C4-2B (cell line): ENCODE measurements at regions not wholly inside any gene's neighbourhood (a gene's known extent, or its start where the extent isn't known, plus 50 kb on each side); places are given as distances from the start of the nearest gene placed in this dataset.

Experiments used
- H3K27ac ChIP-seq: fragments of 450-650 bp; 2 replicates; pipeline ENCODE4 v1.5.1; 2017
- ZFX ChIP-seq: fragments of 450-650 bp; IDR thresholded peaks from 2 replicates; pipeline ENCODE4 v1.6.1; 2017
- TF ChIP-seq, protein P1 (sequence below): fragments of 450-650 bp; conservative IDR thresholded peaks from 2 replicates; pipeline ENCODE4 v1.5.1; 2017; ENCODE audit warnings: mild to moderate bottlenecking

DNA sequence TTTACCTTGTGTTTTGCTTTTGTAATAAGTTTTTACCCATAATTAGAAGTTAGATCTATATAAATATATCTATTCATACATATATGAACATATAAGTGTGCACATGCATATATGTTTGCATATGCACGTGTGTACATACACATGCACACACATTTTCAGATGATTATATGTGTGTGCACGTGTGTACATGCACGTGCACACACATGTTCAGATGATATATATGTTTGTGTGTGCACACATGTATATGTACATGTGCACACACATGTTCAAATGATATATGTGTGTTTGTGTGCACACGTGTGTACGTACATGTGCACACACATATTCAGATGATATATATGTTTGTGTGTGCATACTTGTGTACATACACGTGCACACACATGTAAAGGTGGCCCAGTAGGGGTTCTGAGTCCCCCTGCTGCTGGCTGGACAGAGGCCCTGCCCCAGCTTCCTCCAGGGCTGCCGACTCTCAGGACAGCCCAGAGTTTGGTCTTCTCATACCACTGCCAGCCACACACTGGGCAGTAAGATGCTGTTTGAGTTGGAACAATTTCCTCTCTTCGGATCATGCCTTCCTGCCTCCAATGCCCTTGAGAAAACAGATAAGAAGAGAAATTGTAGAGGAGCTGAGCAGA, 252.3 kb upstream of the PPP2R2D start:
- H3K27ac ChIP-seq, result no peak overlapping the region
- TF ChIP-seq, protein P1, sequence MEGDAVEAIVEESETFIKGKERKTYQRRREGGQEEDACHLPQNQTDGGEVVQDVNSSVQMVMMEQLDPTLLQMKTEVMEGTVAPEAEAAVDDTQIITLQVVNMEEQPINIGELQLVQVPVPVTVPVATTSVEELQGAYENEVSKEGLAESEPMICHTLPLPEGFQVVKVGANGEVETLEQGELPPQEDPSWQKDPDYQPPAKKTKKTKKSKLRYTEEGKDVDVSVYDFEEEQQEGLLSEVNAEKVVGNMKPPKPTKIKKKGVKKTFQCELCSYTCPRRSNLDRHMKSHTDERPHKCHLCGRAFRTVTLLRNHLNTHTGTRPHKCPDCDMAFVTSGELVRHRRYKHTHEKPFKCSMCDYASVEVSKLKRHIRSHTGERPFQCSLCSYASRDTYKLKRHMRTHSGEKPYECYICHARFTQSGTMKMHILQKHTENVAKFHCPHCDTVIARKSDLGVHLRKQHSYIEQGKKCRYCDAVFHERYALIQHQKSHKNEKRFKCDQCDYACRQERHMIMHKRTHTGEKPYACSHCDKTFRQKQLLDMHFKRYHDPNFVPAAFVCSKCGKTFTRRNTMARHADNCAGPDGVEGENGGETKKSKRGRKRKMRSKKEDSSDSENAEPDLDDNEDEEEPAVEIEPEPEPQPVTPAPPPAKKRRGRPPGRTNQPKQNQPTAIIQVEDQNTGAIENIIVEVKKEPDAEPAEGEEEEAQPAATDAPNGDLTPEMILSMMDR, result no peak

DNA sequence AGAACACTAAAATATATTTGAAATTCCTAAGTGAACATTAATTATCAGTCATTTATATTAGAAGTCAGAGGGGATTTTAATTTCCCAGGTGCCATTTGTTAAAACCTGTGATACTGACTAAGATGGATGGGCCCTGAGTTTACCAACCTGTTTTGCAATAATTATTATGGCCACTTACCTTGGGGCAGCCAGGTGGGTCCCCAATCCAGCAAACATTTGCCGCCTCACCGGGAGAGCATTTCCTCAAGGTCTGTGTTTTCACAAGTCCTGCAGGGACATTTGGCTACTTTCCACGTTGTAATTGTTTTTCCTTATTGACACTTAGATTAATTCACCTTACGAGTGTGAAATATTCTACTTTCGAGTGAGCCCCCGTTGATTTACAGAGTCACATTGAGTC, 251.2 kb upstream of the PPP2R2D start:
- H3K27ac ChIP-seq, result no peak overlapping the region
- TF ChIP-seq, protein P1, result no peak
- no peak for TF ChIP-seq ZFX

DNA sequence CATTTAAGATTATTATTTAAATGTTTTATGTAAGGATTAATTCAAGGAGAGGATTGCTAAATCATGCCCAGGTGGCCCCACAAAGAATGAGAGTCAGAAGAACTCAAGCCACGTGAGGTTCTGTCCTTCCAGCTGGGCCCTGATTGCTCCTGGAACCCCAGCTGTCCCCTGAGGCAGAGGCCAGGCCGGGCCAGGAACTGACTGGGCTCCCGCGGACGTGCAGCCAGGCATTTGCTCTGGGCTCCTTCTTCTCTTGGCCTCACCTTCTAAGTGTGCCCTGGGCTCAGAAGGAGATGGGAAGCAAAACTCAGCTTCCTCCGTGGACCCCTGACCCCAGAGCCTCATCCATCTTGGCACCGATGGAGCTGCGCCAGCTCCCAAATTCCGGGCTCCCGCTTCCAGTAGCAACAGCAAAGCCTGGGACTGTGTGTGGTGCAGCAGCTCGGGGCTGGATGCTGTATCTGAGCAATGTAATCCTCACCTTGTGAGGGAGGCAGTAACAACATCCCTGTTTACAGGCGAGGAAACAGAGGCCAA, 250.6 kb upstream of the PPP2R2D start:
- H3K27ac ChIP-seq, result no peak overlapping the region
- TF ChIP-seq, protein P1, result no peak
- no peak for TF ChIP-seq ZFX

DNA sequence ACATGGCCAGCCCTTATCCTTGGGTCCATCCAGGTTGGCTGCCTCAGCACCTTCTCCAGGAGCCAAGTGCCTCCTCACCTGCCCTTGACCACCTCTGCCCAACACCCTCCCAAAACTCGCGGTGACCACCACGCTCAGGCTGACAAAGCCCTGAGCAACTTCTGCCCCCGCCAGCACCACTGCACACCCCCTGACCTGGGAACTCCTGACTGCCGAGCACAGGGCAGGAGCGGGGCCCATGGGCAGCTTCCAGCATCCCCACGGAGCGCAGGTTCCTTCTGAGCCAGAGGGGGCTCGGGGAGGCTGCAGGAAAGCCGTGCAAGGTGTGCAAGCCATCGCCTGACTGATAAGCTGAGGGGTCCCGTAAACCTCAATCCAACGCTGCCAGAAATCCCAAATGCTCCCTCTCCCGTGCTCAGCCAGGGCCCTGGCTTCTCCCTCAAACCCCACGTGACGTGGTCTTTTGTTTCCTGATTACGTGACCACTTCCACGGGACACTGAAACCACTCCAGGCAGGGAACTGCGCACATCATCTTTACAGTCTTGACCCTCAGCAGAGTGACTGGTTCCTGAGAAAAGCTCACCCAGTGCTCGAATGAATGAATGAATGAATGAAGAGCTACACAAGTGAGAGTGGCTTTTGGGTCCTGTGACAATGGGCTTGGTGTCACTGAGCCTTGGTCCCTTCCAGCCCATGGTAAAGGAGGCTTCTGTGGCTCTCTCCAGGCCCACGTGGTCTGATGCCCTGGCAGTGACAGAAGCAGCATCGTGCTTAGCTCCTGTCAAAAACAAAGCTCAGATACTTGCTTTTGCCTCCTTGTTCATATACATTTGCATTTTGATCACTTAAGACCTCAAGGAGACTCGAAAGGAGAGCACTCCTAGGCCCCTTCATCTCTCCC, 249.8 kb upstream of the PPP2R2D start:
- H3K27ac ChIP-seq, result no peak overlapping the region
- TF ChIP-seq ZFX, result no peak
- TF ChIP-seq, protein P1, result no peak

DNA sequence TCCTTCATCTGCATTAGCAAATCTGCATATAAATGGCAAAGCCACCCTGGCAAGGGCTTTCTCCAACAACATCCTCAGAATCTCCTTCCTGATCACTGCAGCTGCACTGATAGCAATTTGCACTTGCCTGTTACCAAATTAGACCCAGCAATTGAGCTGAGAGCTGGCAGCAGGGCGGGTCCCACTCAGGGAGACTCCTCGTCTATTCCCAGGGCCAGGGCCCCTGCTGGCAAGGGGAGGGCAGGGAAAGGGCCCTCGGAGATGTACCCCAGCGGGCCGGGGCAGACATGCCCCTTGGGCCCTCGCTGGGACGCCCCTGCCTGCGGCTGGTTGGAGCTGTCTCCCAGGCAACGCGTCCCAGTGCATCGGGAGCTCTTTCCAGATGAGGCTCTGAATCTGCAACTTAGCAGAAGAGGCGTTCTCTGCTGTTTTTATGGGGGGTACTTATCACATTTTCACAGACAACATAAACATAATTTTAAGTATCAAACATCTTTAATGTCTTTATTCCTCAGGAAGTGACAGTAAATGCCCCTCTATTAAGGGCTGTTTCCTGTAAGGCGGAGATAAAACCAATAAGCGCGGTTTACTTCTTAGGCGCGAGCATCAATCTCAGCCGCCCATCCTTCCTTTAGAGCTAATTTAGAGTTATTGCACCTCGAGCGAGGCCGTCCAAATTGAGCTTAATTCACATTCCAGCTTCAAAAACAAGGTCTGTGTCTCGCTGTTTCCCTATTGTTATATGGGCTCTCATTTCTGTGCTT, 249.0 kb upstream of the PPP2R2D start:
- no peak for TF ChIP-seq ZFX
- TF ChIP-seq, protein P1, result no peak
- no peak overlapping the region for H3K27ac ChIP-seq

DNA sequence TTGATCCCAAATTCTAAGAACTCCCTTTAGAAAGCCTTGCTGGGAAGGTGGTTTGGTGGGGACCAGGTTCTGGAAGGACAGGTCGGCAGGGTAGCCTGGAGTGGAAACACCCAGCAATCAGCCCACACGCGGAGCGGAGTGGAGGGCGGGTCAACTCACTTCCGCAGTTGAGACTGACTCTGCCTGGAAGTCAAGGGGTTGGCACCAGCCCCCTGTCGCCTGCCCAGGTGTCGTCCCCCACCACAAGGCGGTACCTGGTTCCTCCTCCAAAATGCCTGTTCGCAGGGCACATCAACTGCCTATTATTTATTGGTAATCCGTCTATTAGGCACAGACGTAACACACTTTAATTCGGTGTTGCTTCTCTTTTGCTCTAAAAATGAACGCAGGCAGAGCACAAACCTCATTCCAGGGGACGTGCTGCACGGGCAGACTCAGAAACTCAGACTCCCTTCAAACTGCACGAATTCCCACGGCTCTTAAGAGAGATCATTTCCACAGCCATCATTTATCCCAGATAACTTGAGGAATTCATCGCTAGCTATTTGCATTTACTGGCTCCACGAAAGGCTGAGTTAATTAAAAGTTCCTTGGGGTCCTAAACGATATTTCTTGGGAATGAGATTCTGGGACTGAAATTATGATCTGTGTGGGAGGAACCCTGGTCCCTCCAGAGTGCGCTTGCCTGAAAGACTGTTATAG, 248.2 kb upstream of the PPP2R2D start:
- no peak overlapping the region for H3K27ac ChIP-seq
- TF ChIP-seq, protein P1, result no peak
- TF ChIP-seq ZFX, result no peak
